ENCODE measurements at regions not wholly inside any gene's neighbourhood (a gene's known extent, or its start where the extent isn't known, plus 50 kb on each side); places are given as distances from the start of the nearest gene placed in this dataset.

DNA sequence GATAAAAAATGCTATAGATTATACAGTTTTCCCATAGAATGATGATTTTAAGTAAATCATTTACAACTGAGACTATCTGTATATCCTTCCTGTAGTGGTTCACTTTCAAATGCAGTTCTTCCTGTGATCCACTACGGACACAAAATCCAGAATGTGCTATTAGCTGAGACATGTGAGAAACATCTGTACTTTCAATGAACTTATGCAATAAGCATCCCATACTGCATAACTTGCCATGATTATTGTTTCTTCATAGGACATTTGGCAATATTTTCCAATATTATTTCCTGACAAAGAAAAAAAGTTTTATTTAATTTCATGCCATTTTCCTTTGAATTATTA is 83.5 kb upstream of the PRDX6 start:
- TF ChIP-seq, protein P1, sequence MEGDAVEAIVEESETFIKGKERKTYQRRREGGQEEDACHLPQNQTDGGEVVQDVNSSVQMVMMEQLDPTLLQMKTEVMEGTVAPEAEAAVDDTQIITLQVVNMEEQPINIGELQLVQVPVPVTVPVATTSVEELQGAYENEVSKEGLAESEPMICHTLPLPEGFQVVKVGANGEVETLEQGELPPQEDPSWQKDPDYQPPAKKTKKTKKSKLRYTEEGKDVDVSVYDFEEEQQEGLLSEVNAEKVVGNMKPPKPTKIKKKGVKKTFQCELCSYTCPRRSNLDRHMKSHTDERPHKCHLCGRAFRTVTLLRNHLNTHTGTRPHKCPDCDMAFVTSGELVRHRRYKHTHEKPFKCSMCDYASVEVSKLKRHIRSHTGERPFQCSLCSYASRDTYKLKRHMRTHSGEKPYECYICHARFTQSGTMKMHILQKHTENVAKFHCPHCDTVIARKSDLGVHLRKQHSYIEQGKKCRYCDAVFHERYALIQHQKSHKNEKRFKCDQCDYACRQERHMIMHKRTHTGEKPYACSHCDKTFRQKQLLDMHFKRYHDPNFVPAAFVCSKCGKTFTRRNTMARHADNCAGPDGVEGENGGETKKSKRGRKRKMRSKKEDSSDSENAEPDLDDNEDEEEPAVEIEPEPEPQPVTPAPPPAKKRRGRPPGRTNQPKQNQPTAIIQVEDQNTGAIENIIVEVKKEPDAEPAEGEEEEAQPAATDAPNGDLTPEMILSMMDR (conservative IDR thresholded peaks at IDR 0.05; ENCODE audit: low read depth, low read length) = no peak
- TF ChIP-seq MAFK (IDR thresholded peaks at IDR 0.05; ENCODE audit: low read depth, low read length) (no peak), POLR2A (IDR thresholded peaks at IDR 0.05; ENCODE audit: low read depth, low read length) (no peak), RFX5 (IDR thresholded peaks at IDR 0.05; ENCODE audit: low read depth, low read length) (no peak), CHD1 (IDR thresholded peaks at IDR 0.05; ENCODE audit: low read depth, low read length) (no peak)

Measured in IMR-90 (cell line).